Hepatocyte (in vitro differentiated cells): ENCODE measurements at regions not wholly inside any gene's neighbourhood (a gene's known extent, or its start where the extent isn't known, plus 50 kb on each side); places are given as distances from the start of the nearest gene placed in this dataset.

ENCODE experiments used
- DNase-seq: peaks from one replicate; pipeline ENCODE4 v3.0.0-alpha.2; 2016; ENCODE audit warnings: low spot score
- H2AFZ ChIP-seq: fragments of 200-600 bp; sonication (generic); 2 replicates; pipeline ENCODE4 v1.6.0; 2016; ENCODE audit warnings: antibody characterized with exemption, mild to moderate bottlenecking
- H3K27ac ChIP-seq: fragments of 200-600 bp; sonication (generic); 2 replicates; pipeline ENCODE4 v1.5.1; 2016; ENCODE audit warnings: mild to moderate bottlenecking
- H3K27me3 ChIP-seq: fragments of 200-600 bp; sonication (generic); 2 replicates; pipeline ENCODE4 v1.6.1; 2016
- H3K36me3 ChIP-seq: fragments of 200-600 bp; sonication (generic); replicated peaks from 2 replicates; pipeline ENCODE4 v1.5.1; 2016; ENCODE audit warnings: low read depth; ENCODE audit not compliant: insufficient read depth
- H3K4me1 ChIP-seq: fragments of 200-600 bp; sonication (generic); 2 replicates; pipeline ENCODE4 v1.5.1; 2016; ENCODE audit warnings: mild to moderate bottlenecking, moderate library complexity; ENCODE audit not compliant: insufficient read depth
- H3K4me2 ChIP-seq: fragments of 200-600 bp; sonication (generic); 2 replicates; pipeline ENCODE4 v1.6.0; 2016
- H3K4me3 ChIP-seq: fragments of 200-600 bp; sonication (generic); 2 replicates; pipeline ENCODE4 v1.5.1; 2016; ENCODE audit warnings: mild to moderate bottlenecking
- H3K79me2 ChIP-seq: fragments of 200-600 bp; sonication (generic); 2 replicates; pipeline ENCODE4 v1.6.0; 2017; ENCODE audit warnings: mild to moderate bottlenecking
- H3K9me2 ChIP-seq: fragments of 200-600 bp; sonication (generic); replicated peaks from 2 replicates; pipeline ENCODE4 v1.6.0; 2017; ENCODE audit warnings: mild to moderate bottlenecking; ENCODE audit not compliant: insufficient read depth
- H3K9me3 ChIP-seq: fragments of 200-600 bp; sonication (generic); 2 replicates; pipeline ENCODE4 v1.5.1; 2016; ENCODE audit warnings: low read depth, mild to moderate bottlenecking
- H4K20me1 ChIP-seq: fragments of 200-600 bp; sonication (generic); 2 replicates; pipeline ENCODE4 v1.6.0; 2016; ENCODE audit warnings: mild to moderate bottlenecking; ENCODE audit not compliant: insufficient read depth, poor library complexity, severe bottlenecking
- CTCF ChIP-seq: fragments of 200-600 bp; sonication (generic); IDR thresholded peaks from 2 replicates; pipeline ENCODE4 v1.5.1; 2016; ENCODE audit warnings: antibody characterized with exemption, mild to moderate bottlenecking; ENCODE audit not compliant: poor library complexity
- EZH2 ChIP-seq: fragments of 200-600 bp; sonication (generic); IDR thresholded peaks from 2 replicates; pipeline ENCODE4 v1.6.1; 2016; ENCODE audit warnings: antibody characterized with exemption, mild to moderate bottlenecking, borderline replicate concordance
- EZH2phosphoT487 ChIP-seq: fragments of 200-600 bp; sonication (generic); IDR thresholded peaks from one replicate; pipeline ENCODE4 v1.6.1; 2018; ENCODE audit warnings: antibody characterized with exemption, mild to moderate bottlenecking, low read depth, moderate library complexity; ENCODE audit not compliant: unreplicated experiment, severe bottlenecking
- WGBS: methylation state at CpG from one replicate; pipeline ENCODE4 v1.1.6; 2016; ENCODE audit warnings: low lambda C conversion rate; ENCODE audit errors: missing lambda C conversion rate; 5-methylcytosine and 5-hydroxymethylcytosine counted together

- 97% methylated on average over 48 of the region's 54 CpGs for WGBS
- TF ChIP-seq CTCF (no peak), EZH2 (no peak), EZH2phosphoT487 (no peak)
- H3K79me2 ChIP-seq = peaks cover 29% of the 10 kb centered on the region
- H3K27me3 ChIP-seq = no peaks in the 10 kb centered on the region
- DNase-seq = no peak
- H3K4me1 ChIP-seq = no peaks in the 10 kb centered on the region
- no peaks in the 10 kb centered on the region for H3K9me3 ChIP-seq
- H3K36me3 ChIP-seq = no peaks in the 10 kb centered on the region
- no peak overlapping the region for H3K4me2 ChIP-seq
- no peak overlapping the region for H3K27ac ChIP-seq
- peaks cover 6% of the 10 kb centered on the region for H4K20me1 ChIP-seq
- H2AFZ ChIP-seq = no peak overlapping the region
- H3K4me3 ChIP-seq = no peak overlapping the region
- no peaks in the 10 kb centered on the region for H3K9me2 ChIP-seq
Measured at GRCh38 chr7:66556549-66557213, 72.0 kb upstream of the KCTD7 start.

GRCh38 chr7:66557214-66558200 lies 71.2 kb upstream of the KCTD7 start:
- peak; percentile 78 for DNase-seq
- Histone ChIP-seq H2AFZ (no peak overlapping the region), H3K79me2 (peaks cover 37% of the 10 kb centered on the region), H3K27me3 (no peaks in the 10 kb centered on the region), H3K9me2 (no peaks in the 10 kb centered on the region), H3K4me3 (no peak overlapping the region), H3K27ac (no peak overlapping the region), H3K4me2 (peak overlapping the region; percentile 29), H3K36me3 (no peaks in the 10 kb centered on the region), H4K20me1 (peaks cover 8% of the 10 kb centered on the region), H3K4me1 (no peaks in the 10 kb centered on the region), H3K9me3 (no peaks in the 10 kb centered on the region)
- TF ChIP-seq CTCF (peak; percentile 88), EZH2 (no peak)
- WGBS = 66% methylated on average over 35 of the region's 40 CpGs

GRCh38 chr7:66558201-66558641 lies 70.5 kb upstream of the KCTD7 start:
- H3K4me3 ChIP-seq = no peak overlapping the region
- no peak overlapping the region for H2AFZ ChIP-seq
- H3K9me3 ChIP-seq = no peaks in the 10 kb centered on the region
- 92% methylated on average over 8 of the region's 8 CpGs for WGBS
- H3K9me2 ChIP-seq = no peaks in the 10 kb centered on the region
- no peak for DNase-seq
- H4K20me1 ChIP-seq = peaks cover 9% of the 10 kb centered on the region
- no peaks in the 10 kb centered on the region for H3K36me3 ChIP-seq
- H3K4me2 ChIP-seq = no peak overlapping the region
- no peak overlapping the region for H3K27ac ChIP-seq
- H3K79me2 ChIP-seq = peaks cover 44% of the 10 kb centered on the region
- no peaks in the 10 kb centered on the region for H3K4me1 ChIP-seq
- TF ChIP-seq EZH2 = no peak
- no peak for TF ChIP-seq CTCF
- no peak for TF ChIP-seq EZH2phosphoT487
- no peaks in the 10 kb centered on the region for H3K27me3 ChIP-seq
